K562 (cell line): ENCODE measurements at regions not wholly inside any gene's neighbourhood (a gene's known extent, or its start where the extent isn't known, plus 50 kb on each side); places are given as distances from the start of the nearest gene placed in this dataset.

Source experiments
- ARID1B ChIP-seq: fragments of 450-650 bp; IDR thresholded peaks from 2 replicates; pipeline ENCODE4 v1.6.1; 2016; ENCODE audit warnings: antibody characterized with exemption, mild to moderate bottlenecking, inconsistent platforms
- CHD1 ChIP-seq: fragments of 200-600 bp; sonication (generic); IDR thresholded peaks from one replicate; pipeline ENCODE4 v1.6.1; 2012; ENCODE audit warnings: mild to moderate bottlenecking, moderate library complexity, low read length, inconsistent platforms
- ELF1 ChIP-seq: fragments of 200-800 bp; sonication (Bioruptor generic); IDR thresholded peaks from 2 replicates; pipeline ENCODE4 v1.6.1; 2016; ENCODE audit warnings: missing genetic modification characterization, missing compliant biosample characterization
- POLR2G ChIP-seq: fragments of 200-400 bp; formaldehyde crosslinking; IDR thresholded peaks from 2 replicates; pipeline ENCODE4 v1.6.1; 2017; ENCODE audit warnings: low read depth, mild to moderate bottlenecking, antibody characterized with exemption, low read length, moderate library complexity
- POLR2H ChIP-seq: IDR thresholded peaks from 2 replicates; pipeline ENCODE4 v1.6.1; 2016; ENCODE audit warnings: missing genetic modification characterization, low read depth, mild to moderate bottlenecking, control low read depth, missing compliant biosample characterization, moderate library complexity
- PYGO2 ChIP-seq: fragments of 450-650 bp; IDR thresholded peaks from 2 replicates; pipeline ENCODE4 v1.6.1; 2016; ENCODE audit warnings: mild to moderate bottlenecking, missing genetic modification characterization, moderate library complexity, missing compliant biosample characterization
- SIX5 ChIP-seq, 2 experiments: IDR thresholded peaks; 2 replicates each; pipeline ENCODE4 v1.6.1; 2011; ENCODE audit warnings: low read length in 2 of 2, borderline replicate concordance in 1 of 2, low read depth in 1 of 2, mild to moderate bottlenecking in 1 of 2, moderate library complexity in 1 of 2; ENCODE audit not compliant: insufficient read depth in 1 of 2
- SMARCA4 ChIP-seq: fragments of 450-650 bp; IDR thresholded peaks from 2 replicates; pipeline ENCODE4 v1.6.1; 2016
- TRIM28 ChIP-seq: fragments of 450-650 bp; IDR thresholded peaks from 2 replicates; pipeline ENCODE4 v1.6.1; 2017
- U2AF1 ChIP-seq: fragments of 200-400 bp; formaldehyde crosslinking; optimal IDR thresholded peaks from 2 replicates; pipeline ENCODE3; 2017; ENCODE audit warnings: mild to moderate bottlenecking, low read depth, low read length, moderate library complexity
- YBX1 ChIP-seq: fragments of 450-650 bp; IDR thresholded peaks from 2 replicates; pipeline ENCODE4 v1.7.1; 2016; ENCODE audit warnings: mild to moderate bottlenecking
- ZFP30 ChIP-seq: fragments of 250-450 bp; sonication (Bioruptor Pico); IDR thresholded peaks from 2 replicates; pipeline ENCODE4 v1.8.0; 2022; ENCODE audit warnings: moderate library complexity, mild to moderate bottlenecking, inconsistent platforms, borderline replicate concordance
- ZNF165 ChIP-seq: fragments of 250-450 bp; sonication (Bioruptor Pico); IDR thresholded peaks from 2 replicates; pipeline ENCODE4 v1.4.0; 2020; ENCODE audit warnings: borderline replicate concordance
- ZNF431 ChIP-seq: sonication (generic); formaldehyde crosslinking; IDR thresholded peaks from 2 replicates; pipeline ENCODE4 v1.8.0; 2022; ENCODE audit warnings: mild to moderate bottlenecking, missing genetic modification reagents
- TF ChIP-seq, protein P1 (sequence below): fragments of 200-600 bp; sonication (generic); IDR thresholded peaks from one replicate; pipeline ENCODE4 v1.6.1; 2012; ENCODE audit warnings: mild to moderate bottlenecking, low read depth, low read length, inconsistent platforms
- TF ChIP-seq, protein P2 (sequence below): sonication (generic); formaldehyde crosslinking; IDR thresholded peaks from 2 replicates; pipeline ENCODE4 v1.8.0; 2022; ENCODE audit warnings: mild to moderate bottlenecking, missing genetic modification reagents
- TF ChIP-seq, protein P3 (sequence below), 2 experiments: fragments of 450-650 bp in 1 of 2; sonication (generic) in 1 of 2; formaldehyde crosslinking; conservative IDR thresholded peaks; 2 replicates each; pipeline versions ENCODE4 v1.4.0 to v1.8.1; 2020 to 2022; ENCODE audit warnings: mild to moderate bottlenecking in 1 of 2, missing genetic modification reagents in 1 of 2

DNA sequence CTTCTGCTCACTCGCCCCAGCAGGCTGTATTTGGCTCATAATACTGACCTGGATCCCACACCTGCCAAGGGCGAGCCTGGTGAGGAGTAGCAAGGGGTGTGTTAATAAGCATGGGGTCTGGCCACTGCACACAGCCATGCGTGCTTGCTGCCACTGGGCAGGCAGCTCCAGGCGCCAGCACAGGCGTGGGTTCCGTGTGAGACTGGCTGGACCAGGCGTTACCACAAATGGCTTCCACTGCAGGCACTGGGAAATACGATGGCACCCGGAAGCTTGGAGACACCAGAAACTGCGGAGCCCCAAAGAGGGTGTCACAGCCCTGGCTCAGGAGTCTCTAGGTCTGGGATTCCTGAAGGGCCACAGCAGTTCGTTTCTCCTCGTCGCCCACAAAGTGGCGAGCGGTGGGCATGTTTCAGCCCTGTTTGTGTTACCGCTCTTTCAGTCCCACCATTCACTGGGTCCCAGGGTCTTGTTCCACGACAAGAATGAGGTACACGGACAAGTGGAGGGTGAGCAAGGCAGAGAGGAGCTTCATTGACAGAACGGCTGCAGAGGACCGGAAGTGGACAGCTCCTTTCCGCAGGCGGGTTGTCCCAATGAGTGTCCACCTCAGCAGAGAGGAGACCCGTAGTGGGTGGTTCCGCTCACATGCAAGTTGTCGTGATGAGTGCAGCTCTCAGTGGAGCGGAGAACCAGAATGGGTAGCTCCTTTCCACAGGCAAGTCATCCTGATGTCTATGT, 428.9 kb downstream of the EPHA5 start (continued):
- TF ChIP-seq, protein P1, sequence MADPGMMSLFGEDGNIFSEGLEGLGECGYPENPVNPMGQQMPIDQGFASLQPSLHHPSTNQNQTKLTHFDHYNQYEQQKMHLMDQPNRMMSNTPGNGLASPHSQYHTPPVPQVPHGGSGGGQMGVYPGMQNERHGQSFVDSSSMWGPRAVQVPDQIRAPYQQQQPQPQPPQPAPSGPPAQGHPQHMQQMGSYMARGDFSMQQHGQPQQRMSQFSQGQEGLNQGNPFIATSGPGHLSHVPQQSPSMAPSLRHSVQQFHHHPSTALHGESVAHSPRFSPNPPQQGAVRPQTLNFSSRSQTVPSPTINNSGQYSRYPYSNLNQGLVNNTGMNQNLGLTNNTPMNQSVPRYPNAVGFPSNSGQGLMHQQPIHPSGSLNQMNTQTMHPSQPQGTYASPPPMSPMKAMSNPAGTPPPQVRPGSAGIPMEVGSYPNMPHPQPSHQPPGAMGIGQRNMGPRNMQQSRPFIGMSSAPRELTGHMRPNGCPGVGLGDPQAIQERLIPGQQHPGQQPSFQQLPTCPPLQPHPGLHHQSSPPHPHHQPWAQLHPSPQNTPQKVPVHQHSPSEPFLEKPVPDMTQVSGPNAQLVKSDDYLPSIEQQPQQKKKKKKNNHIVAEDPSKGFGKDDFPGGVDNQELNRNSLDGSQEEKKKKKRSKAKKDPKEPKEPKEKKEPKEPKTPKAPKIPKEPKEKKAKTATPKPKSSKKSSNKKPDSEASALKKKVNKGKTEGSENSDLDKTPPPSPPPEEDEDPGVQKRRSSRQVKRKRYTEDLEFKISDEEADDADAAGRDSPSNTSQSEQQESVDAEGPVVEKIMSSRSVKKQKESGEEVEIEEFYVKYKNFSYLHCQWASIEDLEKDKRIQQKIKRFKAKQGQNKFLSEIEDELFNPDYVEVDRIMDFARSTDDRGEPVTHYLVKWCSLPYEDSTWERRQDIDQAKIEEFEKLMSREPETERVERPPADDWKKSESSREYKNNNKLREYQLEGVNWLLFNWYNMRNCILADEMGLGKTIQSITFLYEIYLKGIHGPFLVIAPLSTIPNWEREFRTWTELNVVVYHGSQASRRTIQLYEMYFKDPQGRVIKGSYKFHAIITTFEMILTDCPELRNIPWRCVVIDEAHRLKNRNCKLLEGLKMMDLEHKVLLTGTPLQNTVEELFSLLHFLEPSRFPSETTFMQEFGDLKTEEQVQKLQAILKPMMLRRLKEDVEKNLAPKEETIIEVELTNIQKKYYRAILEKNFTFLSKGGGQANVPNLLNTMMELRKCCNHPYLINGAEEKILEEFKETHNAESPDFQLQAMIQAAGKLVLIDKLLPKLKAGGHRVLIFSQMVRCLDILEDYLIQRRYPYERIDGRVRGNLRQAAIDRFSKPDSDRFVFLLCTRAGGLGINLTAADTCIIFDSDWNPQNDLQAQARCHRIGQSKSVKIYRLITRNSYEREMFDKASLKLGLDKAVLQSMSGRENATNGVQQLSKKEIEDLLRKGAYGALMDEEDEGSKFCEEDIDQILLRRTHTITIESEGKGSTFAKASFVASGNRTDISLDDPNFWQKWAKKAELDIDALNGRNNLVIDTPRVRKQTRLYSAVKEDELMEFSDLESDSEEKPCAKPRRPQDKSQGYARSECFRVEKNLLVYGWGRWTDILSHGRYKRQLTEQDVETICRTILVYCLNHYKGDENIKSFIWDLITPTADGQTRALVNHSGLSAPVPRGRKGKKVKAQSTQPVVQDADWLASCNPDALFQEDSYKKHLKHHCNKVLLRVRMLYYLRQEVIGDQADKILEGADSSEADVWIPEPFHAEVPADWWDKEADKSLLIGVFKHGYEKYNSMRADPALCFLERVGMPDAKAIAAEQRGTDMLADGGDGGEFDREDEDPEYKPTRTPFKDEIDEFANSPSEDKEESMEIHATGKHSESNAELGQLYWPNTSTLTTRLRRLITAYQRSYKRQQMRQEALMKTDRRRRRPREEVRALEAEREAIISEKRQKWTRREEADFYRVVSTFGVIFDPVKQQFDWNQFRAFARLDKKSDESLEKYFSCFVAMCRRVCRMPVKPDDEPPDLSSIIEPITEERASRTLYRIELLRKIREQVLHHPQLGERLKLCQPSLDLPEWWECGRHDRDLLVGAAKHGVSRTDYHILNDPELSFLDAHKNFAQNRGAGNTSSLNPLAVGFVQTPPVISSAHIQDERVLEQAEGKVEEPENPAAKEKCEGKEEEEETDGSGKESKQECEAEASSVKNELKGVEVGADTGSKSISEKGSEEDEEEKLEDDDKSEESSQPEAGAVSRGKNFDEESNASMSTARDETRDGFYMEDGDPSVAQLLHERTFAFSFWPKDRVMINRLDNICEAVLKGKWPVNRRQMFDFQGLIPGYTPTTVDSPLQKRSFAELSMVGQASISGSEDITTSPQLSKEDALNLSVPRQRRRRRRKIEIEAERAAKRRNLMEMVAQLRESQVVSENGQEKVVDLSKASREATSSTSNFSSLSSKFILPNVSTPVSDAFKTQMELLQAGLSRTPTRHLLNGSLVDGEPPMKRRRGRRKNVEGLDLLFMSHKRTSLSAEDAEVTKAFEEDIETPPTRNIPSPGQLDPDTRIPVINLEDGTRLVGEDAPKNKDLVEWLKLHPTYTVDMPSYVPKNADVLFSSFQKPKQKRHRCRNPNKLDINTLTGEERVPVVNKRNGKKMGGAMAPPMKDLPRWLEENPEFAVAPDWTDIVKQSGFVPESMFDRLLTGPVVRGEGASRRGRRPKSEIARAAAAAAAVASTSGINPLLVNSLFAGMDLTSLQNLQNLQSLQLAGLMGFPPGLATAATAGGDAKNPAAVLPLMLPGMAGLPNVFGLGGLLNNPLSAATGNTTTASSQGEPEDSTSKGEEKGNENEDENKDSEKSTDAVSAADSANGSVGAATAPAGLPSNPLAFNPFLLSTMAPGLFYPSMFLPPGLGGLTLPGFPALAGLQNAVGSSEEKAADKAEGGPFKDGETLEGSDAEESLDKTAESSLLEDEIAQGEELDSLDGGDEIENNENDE: no peak
- TF ChIP-seq ARID1B (no peak), PYGO2 (tag) (no peak), ZNF165 (CRISPR knock-in tag) (no peak), ZFP30 (CRISPR knock-in tag) (no peak), POLR2G (no peak), YBX1 (no peak), SIX5 (IDR thresholded peaks at IDR 0.05; ENCODE audit: borderline replicate concordance in 1 of 2, insufficient read depth in 1 of 2, low read depth in 1 of 2, low read length in 2 of 2) (no peak), POLR2H (no peak), TRIM28 (no peak), U2AF1 (no peak), CHD1 (no peak), SMARCA4 (no peak), ELF1 (tag) (peak; percentile 15; the same call in 1 of the 2 replicates), ZNF431 (CRISPR knock-in tag) (no peak)
- TF ChIP-seq, protein P2, sequence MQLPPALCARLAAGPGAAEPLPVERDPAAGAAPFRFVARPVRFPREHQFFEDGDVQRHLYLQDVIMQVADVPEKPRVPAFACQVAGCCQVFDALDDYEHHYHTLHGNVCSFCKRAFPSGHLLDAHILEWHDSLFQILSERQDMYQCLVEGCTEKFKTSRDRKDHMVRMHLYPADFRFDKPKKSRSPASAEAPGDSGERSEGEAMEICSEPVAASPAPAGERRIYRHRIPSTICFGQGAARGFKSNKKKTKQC (CRISPR knock-in tag): no peak
- TF ChIP-seq, protein P3, sequence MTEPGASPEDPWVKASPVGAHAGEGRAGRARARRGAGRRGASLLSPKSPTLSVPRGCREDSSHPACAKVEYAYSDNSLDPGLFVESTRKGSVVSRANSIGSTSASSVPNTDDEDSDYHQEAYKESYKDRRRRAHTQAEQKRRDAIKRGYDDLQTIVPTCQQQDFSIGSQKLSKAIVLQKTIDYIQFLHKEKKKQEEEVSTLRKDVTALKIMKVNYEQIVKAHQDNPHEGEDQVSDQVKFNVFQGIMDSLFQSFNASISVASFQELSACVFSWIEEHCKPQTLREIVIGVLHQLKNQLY (CRISPR knock-in tag; conservative IDR thresholded peaks at IDR 0.05): no peak
